ENCODE measurements at regions not wholly inside any gene's neighbourhood (a gene's known extent, or its start where the extent isn't known, plus 50 kb on each side); places are given as distances from the start of the nearest gene placed in this dataset.
A peak's percentile ranks its signal among the peaks of the same experiment; 100 is the strongest.

DNA sequence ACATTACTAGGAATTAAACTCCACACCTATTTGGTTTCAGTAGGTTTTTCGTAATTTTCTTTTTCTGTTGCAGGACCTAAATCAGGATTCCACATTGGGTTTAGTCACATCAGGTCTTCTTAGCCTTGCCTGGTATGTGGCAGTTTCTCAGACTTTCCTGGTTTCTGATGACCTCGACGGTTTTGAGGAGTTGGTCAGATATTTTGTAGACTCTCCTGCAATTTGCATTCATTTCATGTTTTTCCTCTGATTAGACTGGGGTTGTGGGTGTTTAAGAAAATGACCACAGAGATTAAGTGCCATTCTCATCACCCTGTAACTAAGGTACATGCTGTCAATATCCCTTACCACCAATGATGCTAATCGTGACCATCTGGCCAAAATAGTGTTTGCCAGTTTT lies 97.3 kb upstream of the ST6GAL2 start:
- H3K4me3 ChIP-seq (ENCODE audit: low read depth, low read length) = no peak overlapping the region
- TF ChIP-seq, protein P1, sequence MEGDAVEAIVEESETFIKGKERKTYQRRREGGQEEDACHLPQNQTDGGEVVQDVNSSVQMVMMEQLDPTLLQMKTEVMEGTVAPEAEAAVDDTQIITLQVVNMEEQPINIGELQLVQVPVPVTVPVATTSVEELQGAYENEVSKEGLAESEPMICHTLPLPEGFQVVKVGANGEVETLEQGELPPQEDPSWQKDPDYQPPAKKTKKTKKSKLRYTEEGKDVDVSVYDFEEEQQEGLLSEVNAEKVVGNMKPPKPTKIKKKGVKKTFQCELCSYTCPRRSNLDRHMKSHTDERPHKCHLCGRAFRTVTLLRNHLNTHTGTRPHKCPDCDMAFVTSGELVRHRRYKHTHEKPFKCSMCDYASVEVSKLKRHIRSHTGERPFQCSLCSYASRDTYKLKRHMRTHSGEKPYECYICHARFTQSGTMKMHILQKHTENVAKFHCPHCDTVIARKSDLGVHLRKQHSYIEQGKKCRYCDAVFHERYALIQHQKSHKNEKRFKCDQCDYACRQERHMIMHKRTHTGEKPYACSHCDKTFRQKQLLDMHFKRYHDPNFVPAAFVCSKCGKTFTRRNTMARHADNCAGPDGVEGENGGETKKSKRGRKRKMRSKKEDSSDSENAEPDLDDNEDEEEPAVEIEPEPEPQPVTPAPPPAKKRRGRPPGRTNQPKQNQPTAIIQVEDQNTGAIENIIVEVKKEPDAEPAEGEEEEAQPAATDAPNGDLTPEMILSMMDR (IDR thresholded peaks at IDR 0.05; ENCODE audit: low read depth, low read length, missing control alignments) = no peak
- no peak for DNase-seq (ENCODE audit: low read depth)
- in situ Hi-C loops (cut with HindIII; ENCODE audit: low sequenced_read_pairs) = no loop called here

DNA sequence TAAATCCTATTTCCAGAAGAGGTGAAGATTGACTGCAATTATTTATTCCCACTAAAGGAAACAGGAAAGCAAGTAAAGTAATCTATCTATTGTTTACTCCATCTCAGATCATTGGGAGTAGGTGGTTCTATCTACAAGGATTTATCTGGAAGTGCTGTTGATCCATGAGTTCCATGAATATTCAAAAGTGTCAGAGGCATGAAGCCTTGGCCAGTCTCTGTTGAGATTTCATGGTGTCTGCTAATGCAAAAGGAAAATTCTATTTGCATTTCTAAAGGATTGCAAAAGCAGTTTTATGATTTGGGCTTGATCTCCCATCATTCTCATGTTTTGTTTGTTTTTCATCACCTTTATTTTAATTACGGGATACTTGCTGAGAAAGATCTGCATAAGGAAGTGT lies 102.4 kb upstream of the ST6GAL2 start:
- in situ Hi-C loops (cut with HindIII; ENCODE audit: low sequenced_read_pairs) = no loop called here
- TF ChIP-seq, protein P1 (IDR thresholded peaks at IDR 0.05; ENCODE audit: low read depth, low read length, missing control alignments) = no peak
- H3K4me3 ChIP-seq (ENCODE audit: low read depth, low read length) = no peak overlapping the region
- no peak for DNase-seq (ENCODE audit: low read depth)

DNA sequence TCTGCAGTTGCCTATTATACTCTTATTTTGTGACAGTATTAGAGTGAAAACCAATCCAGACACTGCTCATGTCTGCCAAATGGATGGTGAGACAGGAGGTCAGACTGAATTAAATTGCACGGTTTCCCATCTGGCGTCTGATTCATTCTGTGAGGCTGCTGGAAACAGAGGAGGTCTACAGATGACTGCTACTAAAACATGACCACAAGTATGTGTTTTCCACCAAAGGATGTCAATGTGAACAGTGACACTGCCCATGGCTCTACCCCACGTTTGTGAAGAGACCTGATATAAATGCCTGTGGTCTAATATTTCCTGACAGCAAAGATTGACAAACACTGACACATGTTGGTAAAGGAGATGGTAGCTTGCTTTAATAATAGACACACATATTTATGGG lies 104.3 kb upstream of the ST6GAL2 start:
- DNase-seq (ENCODE audit: low read depth) = peak; percentile 81
- H3K4me3 ChIP-seq (ENCODE audit: low read depth, low read length) = no peak overlapping the region
- in situ Hi-C loops (cut with HindIII; ENCODE audit: low sequenced_read_pairs) = no loop called here
- TF ChIP-seq, protein P1 (IDR thresholded peaks at IDR 0.05; ENCODE audit: low read depth, low read length, missing control alignments) = no peak

DNA sequence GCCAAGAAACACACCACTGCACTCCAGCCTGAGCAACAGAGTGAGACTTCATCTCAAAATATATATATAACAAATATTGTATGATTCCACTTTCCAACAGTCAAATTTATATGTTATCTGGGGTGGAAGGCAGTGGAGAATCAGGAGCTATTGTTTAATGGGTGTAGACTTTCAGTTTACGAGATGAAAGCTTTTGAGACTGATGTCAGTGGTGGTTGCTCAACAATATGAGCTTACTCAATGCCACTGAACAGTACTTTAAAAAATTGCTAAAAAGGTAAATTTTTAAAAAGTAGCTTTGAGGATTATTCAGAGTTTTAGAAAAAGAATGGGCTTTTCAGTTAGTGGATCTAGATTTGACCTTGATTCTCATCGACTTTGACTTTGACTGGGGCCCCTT lies 105.9 kb upstream of the ST6GAL2 start:
- in situ Hi-C loops (cut with HindIII; ENCODE audit: low sequenced_read_pairs) = no loop called here
- TF ChIP-seq, protein P1 (IDR thresholded peaks at IDR 0.05; ENCODE audit: low read depth, low read length, missing control alignments) = no peak
- no peak overlapping the region for H3K4me3 ChIP-seq (ENCODE audit: low read depth, low read length)
- DNase-seq (ENCODE audit: low read depth) = no peak

DNA sequence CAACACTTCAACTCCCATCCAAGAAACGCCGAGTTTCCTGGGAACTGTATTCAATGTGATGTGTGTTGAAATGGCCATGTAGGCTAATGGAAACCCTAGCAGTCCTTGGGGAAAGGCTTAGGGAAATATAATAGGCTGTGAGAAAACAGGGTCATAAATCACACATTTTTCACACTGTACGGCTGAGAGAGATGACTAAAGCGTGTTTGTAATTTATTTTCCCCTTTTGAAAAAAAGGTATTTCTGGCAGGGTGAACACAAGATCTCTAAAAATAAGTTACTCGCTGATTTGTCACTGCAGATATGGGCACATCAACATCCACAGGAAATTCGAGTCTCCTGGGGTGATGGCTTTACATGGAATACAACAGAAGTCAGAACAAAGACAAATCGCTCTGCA lies 109.6 kb upstream of the ST6GAL2 start:
- in situ Hi-C loops (cut with HindIII; ENCODE audit: low sequenced_read_pairs) = no loop called here
- H3K4me3 ChIP-seq (ENCODE audit: low read depth, low read length) = no peak overlapping the region
- no peak for DNase-seq (ENCODE audit: low read depth)
- TF ChIP-seq, protein P1 (IDR thresholded peaks at IDR 0.05; ENCODE audit: low read depth, low read length, missing control alignments) = no peak

DNA sequence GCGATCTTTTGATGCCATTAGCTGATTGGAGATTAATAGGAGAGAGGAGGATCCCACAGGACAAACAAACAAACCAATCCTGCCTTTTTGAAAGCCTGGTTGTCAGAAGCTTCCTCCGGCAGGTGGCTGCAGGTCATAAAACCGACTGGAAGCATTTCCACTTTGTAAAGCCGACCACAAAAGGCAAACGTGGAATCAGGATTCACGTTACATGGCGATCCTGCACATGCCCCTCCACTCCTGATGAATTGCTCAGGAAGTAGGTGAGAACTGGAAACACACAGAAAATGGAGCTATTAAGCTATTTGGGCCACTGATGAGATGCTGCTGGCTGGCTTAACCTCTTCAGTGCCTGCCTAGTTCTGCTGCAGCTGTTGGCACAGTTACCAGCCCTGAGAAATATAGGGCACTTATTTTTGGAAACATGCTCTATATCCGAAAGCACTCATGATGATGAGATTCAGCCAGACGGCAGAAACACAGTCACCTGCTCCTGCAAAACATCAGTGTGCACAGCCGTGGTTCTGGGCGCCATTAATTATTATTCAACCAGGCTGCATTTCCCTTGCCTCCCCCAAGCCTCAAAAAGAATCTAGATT lies 110.3 kb upstream of the ST6GAL2 start:
- in situ Hi-C loops (cut with HindIII; ENCODE audit: low sequenced_read_pairs) = no loop called here
- no peak overlapping the region for H3K4me3 ChIP-seq (ENCODE audit: low read depth, low read length)
- TF ChIP-seq, protein P1 (IDR thresholded peaks at IDR 0.05; ENCODE audit: low read depth, low read length, missing control alignments) = no peak
- DNase-seq (ENCODE audit: low read depth) = no peak

Measured in astrocyte of the cerebellum (primary cell).